Liver (tissue), 3 donors: ENCODE measurements at regions not wholly inside any gene's neighbourhood (a gene's known extent, or its start where the extent isn't known, plus 50 kb on each side); places are given as distances from the start of the nearest gene placed in this dataset.

Source experiments
- EGR1 ChIP-seq, 2 donors: IDR thresholded peaks; 2 replicates each; pipeline ENCODE4 v1.6.1; 2016 to 2018; ENCODE audit warnings: antibody characterized with exemption in 2 of 2, low read depth in 2 of 2
- FOXA2 ChIP-seq: IDR thresholded peaks from 2 replicates; pipeline ENCODE4 v1.6.1; 2016; ENCODE audit warnings: antibody characterized with exemption
- JUND ChIP-seq, 2 donors: IDR thresholded peaks; 2 replicates each; pipeline ENCODE4 v1.6.1; 2016; ENCODE audit warnings: antibody characterized with exemption in 2 of 2
- RAD21 ChIP-seq, 2 donors: IDR thresholded peaks; 2 replicates each; pipeline ENCODE4 v1.6.1; 2016; ENCODE audit warnings: antibody characterized with exemption in 2 of 2, mild to moderate bottlenecking in 2 of 2
- RXRA ChIP-seq, 2 donors: IDR thresholded peaks; 2 replicates each; pipeline ENCODE4 v1.6.1; 2017 to 2018; ENCODE audit warnings: antibody characterized with exemption in 2 of 2, mild to moderate bottlenecking in 1 of 2
- SP1 ChIP-seq: IDR thresholded peaks from 2 replicates; pipeline ENCODE4 v1.6.1; 2018; ENCODE audit warnings: antibody characterized with exemption, mild to moderate bottlenecking
- TAF1 ChIP-seq: conservative IDR thresholded peaks from 2 replicates; pipeline ENCODE4 v1.6.1; 2016; ENCODE audit warnings: antibody characterized with exemption, mild to moderate bottlenecking
- YY1 ChIP-seq: IDR thresholded peaks from 2 replicates; pipeline ENCODE4 v1.6.1; 2016; ENCODE audit warnings: antibody characterized with exemption, mild to moderate bottlenecking
- TF ChIP-seq, protein P1 (sequence below): fragments of 150-350 bp; IDR thresholded peaks from 2 replicates; pipeline ENCODE4 v1.5.1; 2017; ENCODE audit warnings: improper control_type of control experiment, low read depth, low read length; ENCODE audit not compliant: missing input control
- TF ChIP-seq, protein P2 (sequence below): IDR thresholded peaks from 2 replicates; pipeline ENCODE4 v1.6.1; 2016; ENCODE audit warnings: antibody characterized with exemption, mild to moderate bottlenecking
- TF ChIP-seq, protein P3 (sequence below): IDR thresholded peaks from 2 replicates; pipeline ENCODE4 v1.6.1; 2016; ENCODE audit warnings: antibody characterized with exemption
- TF ChIP-seq, protein P4 (sequence below): IDR thresholded peaks from 2 replicates; pipeline ENCODE4 v1.6.1; 2016; ENCODE audit warnings: antibody characterized with exemption
- donor health status: healthy.
- donor health status: healthy.

DNA sequence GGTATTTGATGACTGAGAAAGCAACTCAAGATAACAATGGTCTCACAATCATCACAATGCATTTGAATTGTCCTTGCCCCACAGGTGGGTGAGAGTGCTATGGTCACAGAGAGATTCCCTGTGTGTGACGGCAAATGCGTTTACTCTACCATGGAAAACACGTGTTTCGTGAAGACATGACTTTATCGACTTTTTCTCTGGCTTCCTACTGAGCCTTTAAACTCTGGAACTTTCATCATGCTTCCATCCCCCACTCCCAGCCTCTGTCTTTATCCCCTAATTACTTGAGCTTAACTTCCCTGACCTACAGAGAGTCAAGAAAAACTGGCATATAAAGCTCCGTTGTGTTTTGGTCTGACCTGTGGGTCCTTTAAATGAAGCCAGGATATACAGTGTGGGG, 414.1 kb upstream of the CLINT1 start:
- TF ChIP-seq, protein P1, sequence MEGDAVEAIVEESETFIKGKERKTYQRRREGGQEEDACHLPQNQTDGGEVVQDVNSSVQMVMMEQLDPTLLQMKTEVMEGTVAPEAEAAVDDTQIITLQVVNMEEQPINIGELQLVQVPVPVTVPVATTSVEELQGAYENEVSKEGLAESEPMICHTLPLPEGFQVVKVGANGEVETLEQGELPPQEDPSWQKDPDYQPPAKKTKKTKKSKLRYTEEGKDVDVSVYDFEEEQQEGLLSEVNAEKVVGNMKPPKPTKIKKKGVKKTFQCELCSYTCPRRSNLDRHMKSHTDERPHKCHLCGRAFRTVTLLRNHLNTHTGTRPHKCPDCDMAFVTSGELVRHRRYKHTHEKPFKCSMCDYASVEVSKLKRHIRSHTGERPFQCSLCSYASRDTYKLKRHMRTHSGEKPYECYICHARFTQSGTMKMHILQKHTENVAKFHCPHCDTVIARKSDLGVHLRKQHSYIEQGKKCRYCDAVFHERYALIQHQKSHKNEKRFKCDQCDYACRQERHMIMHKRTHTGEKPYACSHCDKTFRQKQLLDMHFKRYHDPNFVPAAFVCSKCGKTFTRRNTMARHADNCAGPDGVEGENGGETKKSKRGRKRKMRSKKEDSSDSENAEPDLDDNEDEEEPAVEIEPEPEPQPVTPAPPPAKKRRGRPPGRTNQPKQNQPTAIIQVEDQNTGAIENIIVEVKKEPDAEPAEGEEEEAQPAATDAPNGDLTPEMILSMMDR: no peak
- TF ChIP-seq TAF1 (no peak), SP1 (no peak), RAD21 (IDR thresholded peaks at IDR 0.05) (no peak), EGR1 (IDR thresholded peaks at IDR 0.05; ENCODE audit: low read depth in 2 of 2) (no peak), JUND (IDR thresholded peaks at IDR 0.05) (no peak), RXRA (IDR thresholded peaks at IDR 0.05) (no peak), YY1 (no peak), FOXA2 (no peak)
- TF ChIP-seq, protein P2, sequence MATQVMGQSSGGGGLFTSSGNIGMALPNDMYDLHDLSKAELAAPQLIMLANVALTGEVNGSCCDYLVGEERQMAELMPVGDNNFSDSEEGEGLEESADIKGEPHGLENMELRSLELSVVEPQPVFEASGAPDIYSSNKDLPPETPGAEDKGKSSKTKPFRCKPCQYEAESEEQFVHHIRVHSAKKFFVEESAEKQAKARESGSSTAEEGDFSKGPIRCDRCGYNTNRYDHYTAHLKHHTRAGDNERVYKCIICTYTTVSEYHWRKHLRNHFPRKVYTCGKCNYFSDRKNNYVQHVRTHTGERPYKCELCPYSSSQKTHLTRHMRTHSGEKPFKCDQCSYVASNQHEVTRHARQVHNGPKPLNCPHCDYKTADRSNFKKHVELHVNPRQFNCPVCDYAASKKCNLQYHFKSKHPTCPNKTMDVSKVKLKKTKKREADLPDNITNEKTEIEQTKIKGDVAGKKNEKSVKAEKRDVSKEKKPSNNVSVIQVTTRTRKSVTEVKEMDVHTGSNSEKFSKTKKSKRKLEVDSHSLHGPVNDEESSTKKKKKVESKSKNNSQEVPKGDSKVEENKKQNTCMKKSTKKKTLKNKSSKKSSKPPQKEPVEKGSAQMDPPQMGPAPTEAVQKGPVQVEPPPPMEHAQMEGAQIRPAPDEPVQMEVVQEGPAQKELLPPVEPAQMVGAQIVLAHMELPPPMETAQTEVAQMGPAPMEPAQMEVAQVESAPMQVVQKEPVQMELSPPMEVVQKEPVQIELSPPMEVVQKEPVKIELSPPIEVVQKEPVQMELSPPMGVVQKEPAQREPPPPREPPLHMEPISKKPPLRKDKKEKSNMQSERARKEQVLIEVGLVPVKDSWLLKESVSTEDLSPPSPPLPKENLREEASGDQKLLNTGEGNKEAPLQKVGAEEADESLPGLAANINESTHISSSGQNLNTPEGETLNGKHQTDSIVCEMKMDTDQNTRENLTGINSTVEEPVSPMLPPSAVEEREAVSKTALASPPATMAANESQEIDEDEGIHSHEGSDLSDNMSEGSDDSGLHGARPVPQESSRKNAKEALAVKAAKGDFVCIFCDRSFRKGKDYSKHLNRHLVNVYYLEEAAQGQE: no peak
- TF ChIP-seq, protein P3, sequence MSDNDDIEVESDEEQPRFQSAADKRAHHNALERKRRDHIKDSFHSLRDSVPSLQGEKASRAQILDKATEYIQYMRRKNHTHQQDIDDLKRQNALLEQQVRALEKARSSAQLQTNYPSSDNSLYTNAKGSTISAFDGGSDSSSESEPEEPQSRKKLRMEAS: no peak
- TF ChIP-seq, protein P4, sequence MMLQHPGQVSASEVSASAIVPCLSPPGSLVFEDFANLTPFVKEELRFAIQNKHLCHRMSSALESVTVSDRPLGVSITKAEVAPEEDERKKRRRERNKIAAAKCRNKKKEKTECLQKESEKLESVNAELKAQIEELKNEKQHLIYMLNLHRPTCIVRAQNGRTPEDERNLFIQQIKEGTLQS: no peak
